ENCODE measurements at regions not wholly inside any gene's neighbourhood (a gene's known extent, or its start where the extent isn't known, plus 50 kb on each side); places are given as distances from the start of the nearest gene placed in this dataset.

GRCh38 chr16:49910541-49911071, 54.7 kb upstream of the ZNF423 start:
- DNase-seq: no peak
- H3K4me1 Mint-ChIP-seq: no peaks in the 10 kb centered on the region
- no peaks in the 10 kb centered on the region for H3K9me3 Mint-ChIP-seq
- no peaks in the 10 kb centered on the region for H3K36me3 Mint-ChIP-seq
- H3K4me3 Mint-ChIP-seq: no peak overlapping the region
- H3K27me3 Mint-ChIP-seq: peaks cover 8% of the 10 kb centered on the region
- H3K27ac Mint-ChIP-seq: no peak overlapping the region
- CTCF ChIA-PET: no interaction called here

GRCh38 chr16:49911430-49911829, 55.5 kb upstream of the ZNF423 start:
- H3K4me3 Mint-ChIP-seq: no peak overlapping the region
- no peak overlapping the region for H3K27ac Mint-ChIP-seq
- peaks cover 9% of the 10 kb centered on the region for H3K27me3 Mint-ChIP-seq
- DNase-seq: no peak
- no peaks in the 10 kb centered on the region for H3K4me1 Mint-ChIP-seq
- CTCF ChIA-PET: no interaction called here
- H3K36me3 Mint-ChIP-seq: no peaks in the 10 kb centered on the region
- H3K9me3 Mint-ChIP-seq: no peaks in the 10 kb centered on the region

GRCh38 chr16:49912721-49913120, 56.8 kb upstream of the ZNF423 start:
- no peak for DNase-seq
- H3K36me3 Mint-ChIP-seq: no peaks in the 10 kb centered on the region
- no peak overlapping the region for H3K4me3 Mint-ChIP-seq
- H3K27ac Mint-ChIP-seq: no peak overlapping the region
- CTCF ChIA-PET: no interaction called here
- H3K27me3 Mint-ChIP-seq: peaks cover 13% of the 10 kb centered on the region
- H3K9me3 Mint-ChIP-seq: no peaks in the 10 kb centered on the region
- H3K4me1 Mint-ChIP-seq: no peaks in the 10 kb centered on the region

- CTCF ChIA-PET: no interaction called here
- no peaks in the 10 kb centered on the region for H3K9me3 Mint-ChIP-seq
- H3K36me3 Mint-ChIP-seq: no peaks in the 10 kb centered on the region
- H3K27me3 Mint-ChIP-seq: peaks cover 9% of the 10 kb centered on the region
- H3K4me3 Mint-ChIP-seq: no peak overlapping the region
- H3K4me1 Mint-ChIP-seq: no peaks in the 10 kb centered on the region
- H3K27ac Mint-ChIP-seq: no peak overlapping the region
- no peak for DNase-seq
Observed at GRCh38 chr16:49913720-49914119, 57.8 kb upstream of the ZNF423 start.

GRCh38 chr16:49914657-49915056, 58.7 kb upstream of the ZNF423 start:
- no peak overlapping the region for H3K27ac Mint-ChIP-seq
- no peak for DNase-seq
- H3K36me3 Mint-ChIP-seq: no peaks in the 10 kb centered on the region
- H3K27me3 Mint-ChIP-seq: peaks cover 9% of the 10 kb centered on the region
- CTCF ChIA-PET: no interaction called here
- no peaks in the 10 kb centered on the region for H3K4me1 Mint-ChIP-seq
- H3K9me3 Mint-ChIP-seq: no peaks in the 10 kb centered on the region
- no peak overlapping the region for H3K4me3 Mint-ChIP-seq

- Mint-ChIP-seq H3K27ac (no peak overlapping the region), H3K9me3 (no peaks in the 10 kb centered on the region), H3K27me3 (peaks cover 11% of the 10 kb centered on the region), H3K36me3 (no peaks in the 10 kb centered on the region), H3K4me3 (no peak overlapping the region), H3K4me1 (no peaks in the 10 kb centered on the region)
- no peak for DNase-seq
- CTCF ChIA-PET: no interaction called here
Observed at GRCh38 chr16:49918257-49918656, 62.3 kb upstream of the ZNF423 start.

- H3K27me3 Mint-ChIP-seq: peaks cover 21% of the 10 kb centered on the region
- no peak for DNase-seq
- CTCF ChIA-PET: interaction anchor here (1.1 kb wide), 1 partner anchor 62 kb away, joined by 3 read pairs; no protein-coding TSS in a partner anchor
- H3K27ac Mint-ChIP-seq: no peak overlapping the region
- no peaks in the 10 kb centered on the region for H3K36me3 Mint-ChIP-seq
- H3K4me1 Mint-ChIP-seq: no peaks in the 10 kb centered on the region
- H3K4me3 Mint-ChIP-seq: no peak overlapping the region
- H3K9me3 Mint-ChIP-seq: no peaks in the 10 kb centered on the region
Observed at GRCh38 chr16:49919327-49919726, 63.4 kb upstream of the ZNF423 start.

- Mint-ChIP-seq H3K36me3 (no peaks in the 10 kb centered on the region), H3K4me3 (no peak overlapping the region), H3K4me1 (no peaks in the 10 kb centered on the region), H3K27ac (no peak overlapping the region), H3K27me3 (peaks cover 25% of the 10 kb centered on the region), H3K9me3 (no peaks in the 10 kb centered on the region)
- CTCF ChIA-PET: interaction anchor here (2.9 kb wide), 1 partner anchor 513 kb away, joined by 11 read pairs; no protein-coding TSS in a partner anchor
- no peak for DNase-seq
Observed at GRCh38 chr16:49920397-49920796, 64.5 kb upstream of the ZNF423 start.

GRCh38 chr16:49921106-49921505, 65.2 kb upstream of the ZNF423 start:
- Mint-ChIP-seq H3K4me3 (no peak overlapping the region), H3K27me3 (peaks cover 25% of the 10 kb centered on the region), H3K36me3 (no peaks in the 10 kb centered on the region), H3K4me1 (no peaks in the 10 kb centered on the region), H3K9me3 (no peaks in the 10 kb centered on the region), H3K27ac (no peak overlapping the region)
- CTCF ChIA-PET: interaction anchor here (1.7 to 2.9 kb wide), 2 partner anchors 64 to 513 kb away, joined by 7 to 11 read pairs; no protein-coding TSS in a partner anchor
- DNase-seq: no peak

- no peaks in the 10 kb centered on the region for H3K4me1 Mint-ChIP-seq
- H3K27me3 Mint-ChIP-seq: peaks cover 20% of the 10 kb centered on the region
- DNase-seq: peak; percentile 62
- H3K9me3 Mint-ChIP-seq: no peaks in the 10 kb centered on the region
- CTCF ChIA-PET: interaction anchor here (0.8 to 2.9 kb wide), 3 partner anchors 28 to 514 kb away, joined by 3 to 11 read pairs (median 7); no protein-coding TSS in a partner anchor
- H3K36me3 Mint-ChIP-seq: no peaks in the 10 kb centered on the region
- H3K4me3 Mint-ChIP-seq: no peak overlapping the region
- H3K27ac Mint-ChIP-seq: no peak overlapping the region
Observed at GRCh38 chr16:49921791-49922456, 66.0 kb upstream of the ZNF423 start.

GRCh38 chr16:49923411-49923810, 67.5 kb upstream of the ZNF423 start:
- DNase-seq: no peak
- no peaks in the 10 kb centered on the region for H3K9me3 Mint-ChIP-seq
- H3K36me3 Mint-ChIP-seq: no peaks in the 10 kb centered on the region
- H3K4me3 Mint-ChIP-seq: no peak overlapping the region
- CTCF ChIA-PET: interaction anchor here (2.9 kb wide), 1 partner anchor 516 kb away, joined by 11 read pairs; no protein-coding TSS in a partner anchor
- no peaks in the 10 kb centered on the region for H3K4me1 Mint-ChIP-seq
- H3K27ac Mint-ChIP-seq: no peak overlapping the region
- H3K27me3 Mint-ChIP-seq: peaks cover 27% of the 10 kb centered on the region

- no peak for DNase-seq
- Mint-ChIP-seq H3K27me3 (peaks cover 31% of the 10 kb centered on the region), H3K4me1 (no peaks in the 10 kb centered on the region), H3K27ac (no peak overlapping the region), H3K9me3 (no peaks in the 10 kb centered on the region), H3K4me3 (no peak overlapping the region), H3K36me3 (no peaks in the 10 kb centered on the region)
- CTCF ChIA-PET: no interaction called here
Observed at GRCh38 chr16:49924078-49924477, 68.2 kb upstream of the ZNF423 start.

- no peak for DNase-seq
- Mint-ChIP-seq H3K27ac (no peak overlapping the region), H3K9me3 (no peaks in the 10 kb centered on the region), H3K4me3 (no peak overlapping the region), H3K36me3 (no peaks in the 10 kb centered on the region), H3K4me1 (no peaks in the 10 kb centered on the region), H3K27me3 (peaks cover 38% of the 10 kb centered on the region)
- CTCF ChIA-PET: no interaction called here
Observed at GRCh38 chr16:49926941-49927340, 71.0 kb upstream of the ZNF423 start.

- no peak overlapping the region for H3K4me3 Mint-ChIP-seq
- CTCF ChIA-PET: no interaction called here
- H3K27ac Mint-ChIP-seq: no peak overlapping the region
- no peaks in the 10 kb centered on the region for H3K36me3 Mint-ChIP-seq
- DNase-seq: no peak
- H3K4me1 Mint-ChIP-seq: no peaks in the 10 kb centered on the region
- H3K9me3 Mint-ChIP-seq: no peaks in the 10 kb centered on the region
- H3K27me3 Mint-ChIP-seq: peaks cover 33% of the 10 kb centered on the region
Observed at GRCh38 chr16:49928176-49929041, 72.5 kb upstream of the ZNF423 start.
